Activated CD4-positive, CD25-positive, alpha-beta regulatory T cell (primary cell): ENCODE measurements at regions not wholly inside any gene's neighbourhood (a gene's known extent, or its start where the extent isn't known, plus 50 kb on each side); places are given as distances from the start of the nearest gene placed in this dataset.

Experiments used
- DNase-seq, 4 experiments: peaks; one replicate each; lab custom pipeline; 2025; lab: John Stamatoyannopoulos, UW

DNA sequence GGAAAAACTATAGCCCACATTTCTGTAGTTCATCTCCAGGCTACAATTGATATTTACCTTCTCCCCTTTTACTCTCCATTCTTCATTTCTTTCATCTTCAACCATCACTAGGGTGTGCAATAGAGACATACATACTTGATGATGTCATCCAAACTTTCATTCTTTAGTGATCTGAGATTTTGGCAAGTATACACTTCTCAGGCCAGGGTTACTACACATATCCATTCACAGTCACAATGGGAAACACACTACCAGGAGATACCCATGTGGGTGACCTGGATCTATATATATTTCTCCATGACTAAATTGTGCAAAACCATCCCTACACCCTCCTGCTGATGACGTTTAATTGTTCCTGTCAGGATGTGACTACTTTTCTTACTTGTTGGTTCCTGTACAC, 769.5 kb upstream of the DPPA4 start:
- DNase-seq: no peak

DNA sequence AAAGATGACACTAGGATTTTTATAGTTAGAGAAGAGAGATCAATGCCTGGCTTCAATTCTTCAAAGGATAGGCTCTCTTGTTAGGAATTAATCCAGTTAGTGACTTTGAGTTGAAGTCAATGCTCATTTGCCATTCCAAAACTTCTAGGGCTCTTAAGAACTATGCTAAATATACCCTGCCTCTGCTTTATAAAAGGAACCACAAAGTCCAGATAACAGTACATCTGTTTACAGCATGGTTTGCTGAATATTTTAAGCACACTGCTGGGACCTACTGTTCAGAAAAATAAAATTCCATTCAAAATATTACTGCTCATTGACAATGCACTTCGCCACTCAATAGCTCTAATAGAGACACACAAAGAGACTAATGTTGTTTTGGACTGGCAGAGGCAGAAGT, 786.6 kb upstream of the DPPA4 start:
- DNase-seq: no peak

DNA sequence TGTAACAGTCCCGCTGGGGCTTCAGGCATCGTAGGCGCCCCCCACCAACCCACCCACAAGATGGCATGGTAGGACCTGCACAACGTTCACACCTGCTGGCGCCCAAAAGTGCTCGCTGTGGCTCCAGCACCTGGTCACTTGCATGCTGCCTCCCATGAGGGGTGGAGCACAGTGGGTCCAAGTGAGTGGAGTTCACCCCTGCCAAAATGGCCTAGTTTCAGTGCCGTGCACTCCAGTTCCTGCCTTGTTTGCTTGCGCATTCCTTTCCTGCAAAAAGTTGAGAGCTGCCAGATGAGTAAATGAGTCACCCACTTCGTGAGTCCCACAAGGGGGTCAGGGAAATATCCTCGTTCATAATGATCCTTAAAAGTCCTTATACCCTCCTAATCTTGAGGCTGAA, 788.7 kb upstream of the DPPA4 start:
- DNase-seq: no peak

DNA sequence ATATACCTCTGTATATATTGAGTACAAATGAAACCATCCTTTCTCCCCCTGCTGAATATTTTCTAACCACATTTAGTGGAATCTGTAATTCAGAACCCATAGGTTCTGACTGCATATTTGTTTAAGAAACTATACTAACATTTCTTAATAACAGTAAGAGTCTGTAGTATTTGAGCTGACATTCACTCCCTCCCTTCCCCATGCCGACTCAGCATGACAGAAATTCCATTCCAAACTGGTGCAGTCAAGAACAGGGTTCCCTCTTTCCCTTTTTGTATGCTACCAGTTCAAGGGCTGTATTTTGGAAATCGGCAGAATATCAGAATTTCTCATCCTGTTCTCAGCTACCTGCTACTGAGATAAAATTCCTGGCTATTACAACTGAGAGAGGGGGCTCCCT, 796.6 kb upstream of the DPPA4 start:
- no peak for DNase-seq

DNA sequence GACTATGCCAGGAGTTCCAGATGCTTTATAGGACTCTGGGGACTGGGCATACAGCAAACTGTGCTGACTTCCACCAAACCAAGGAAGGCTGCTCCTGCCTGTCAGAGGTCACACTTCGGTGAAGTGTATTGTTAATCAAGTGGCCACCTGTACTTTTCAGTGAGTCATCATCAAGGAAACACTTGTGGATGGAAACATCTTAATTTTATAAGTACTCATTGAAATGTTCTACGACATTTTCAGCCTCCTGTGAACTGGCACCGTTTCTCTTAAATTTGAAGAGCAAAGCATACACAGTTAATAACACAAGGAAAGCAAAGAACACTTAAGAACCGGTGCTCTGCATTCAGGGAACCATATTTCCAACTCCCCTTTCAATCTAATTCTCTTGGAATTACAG, 801.7 kb upstream of the DPPA4 start:
- DNase-seq: no peak

DNA sequence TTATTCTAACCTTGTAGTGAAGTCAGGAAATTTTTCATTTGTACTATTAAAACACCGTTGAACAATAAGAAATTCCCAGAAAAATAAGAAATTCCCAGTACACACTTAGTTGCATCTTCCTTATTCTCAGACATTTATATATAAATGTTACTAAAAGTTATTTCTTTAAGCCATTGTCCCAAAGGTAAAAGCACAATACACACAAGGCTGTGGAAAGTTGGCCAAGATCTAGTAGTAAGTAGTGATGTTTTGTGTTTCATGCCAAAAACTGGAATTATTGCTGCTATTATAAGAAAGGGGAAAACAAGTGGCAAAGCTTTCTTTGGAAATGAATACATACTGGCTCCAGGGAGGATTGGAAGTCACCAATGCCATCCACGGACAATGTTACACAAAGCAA, 802.5 kb upstream of the DPPA4 start:
- DNase-seq: no peak

DNA sequence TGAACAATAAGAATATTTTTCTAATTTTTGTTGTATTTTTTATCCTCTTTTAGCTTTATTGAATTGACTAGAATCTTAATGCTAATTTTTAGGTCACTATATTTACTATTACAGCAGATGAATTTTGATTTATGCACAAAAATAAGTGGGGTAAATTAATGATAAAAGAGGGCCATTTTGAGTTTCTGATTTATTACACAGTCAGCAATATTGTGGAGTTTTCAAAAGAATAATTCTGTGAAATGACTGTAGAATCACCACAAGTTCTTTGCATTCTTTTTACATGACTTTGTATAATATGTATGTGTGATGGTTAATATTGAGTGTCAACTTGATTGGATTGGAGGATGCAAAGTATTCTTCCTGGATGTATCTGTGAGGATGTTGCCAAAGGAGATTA, 812.4 kb upstream of the DPPA4 start:
- no peak for DNase-seq

DNA sequence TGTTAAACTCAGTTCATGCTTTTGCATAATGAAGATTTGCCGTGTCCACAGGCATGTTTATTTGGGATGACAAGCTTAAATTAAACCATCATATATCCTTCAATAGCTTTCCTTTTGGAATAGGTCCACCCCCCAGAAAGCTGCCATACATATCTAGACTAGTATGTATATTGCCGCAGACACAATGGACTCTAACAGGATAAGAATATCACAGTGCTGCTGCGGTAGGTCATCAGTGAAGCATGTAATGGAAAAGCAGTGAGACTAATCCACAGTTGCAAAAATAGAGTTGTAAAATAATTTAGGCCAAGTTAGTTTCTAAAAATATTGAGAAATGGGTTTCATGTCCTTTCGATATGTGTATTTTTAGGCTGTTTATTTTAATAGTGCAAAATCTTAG, 819.9 kb upstream of the DPPA4 start:
- no peak for DNase-seq

DNA sequence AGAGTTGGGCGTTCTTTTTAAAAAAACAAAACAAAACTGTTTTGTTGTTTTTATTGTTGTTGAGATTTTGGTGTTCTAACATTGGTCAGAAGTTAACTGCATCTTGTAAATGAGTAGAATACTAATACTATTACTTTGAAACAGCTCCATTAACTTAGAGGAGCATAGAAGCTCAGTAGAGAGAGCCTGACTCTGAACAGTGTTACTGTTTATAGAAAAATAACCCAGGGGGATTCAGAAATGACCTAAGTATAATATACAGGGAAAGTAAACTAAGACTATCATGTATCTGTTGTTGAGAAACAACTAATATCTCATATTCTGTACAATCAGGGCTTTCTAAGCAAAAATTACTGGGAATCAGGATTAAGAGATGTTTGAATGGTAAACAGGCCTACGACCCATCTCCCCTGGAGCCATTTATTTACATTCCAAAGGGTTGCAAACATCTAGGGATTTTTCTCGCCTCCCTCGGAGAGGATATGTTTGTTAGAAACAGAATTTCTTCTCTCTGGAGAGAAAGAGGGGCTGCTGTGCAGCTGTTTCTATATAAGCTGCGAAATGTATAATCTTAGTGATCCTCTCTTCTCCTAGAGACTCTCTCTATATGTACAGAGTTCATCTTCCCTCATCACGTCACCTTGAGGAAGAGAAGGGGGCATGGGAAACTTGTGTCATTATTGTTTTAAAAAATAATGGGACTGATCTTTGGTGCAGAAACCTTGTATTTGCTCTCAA, 827.5 kb upstream of the DPPA4 start:
- DNase-seq: no peak

DNA sequence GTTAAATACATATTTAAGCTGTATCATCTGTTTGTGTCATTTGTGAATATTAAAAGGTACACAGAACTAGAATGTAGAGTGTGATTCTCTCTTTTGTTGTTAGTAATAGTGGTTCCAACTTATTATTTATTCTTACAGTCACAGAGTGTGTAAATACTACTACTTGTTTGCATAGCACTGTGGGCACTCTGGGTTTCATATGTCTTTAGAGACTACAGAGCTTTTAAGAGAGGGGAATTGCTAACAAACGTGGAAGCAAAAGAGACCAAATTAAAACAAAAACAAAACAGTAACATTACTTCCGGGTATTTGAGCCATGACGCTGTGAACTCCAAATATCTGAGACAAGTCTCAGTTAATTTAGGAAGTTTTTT, 828.0 kb upstream of the DPPA4 start:
- no peak for DNase-seq

DNA sequence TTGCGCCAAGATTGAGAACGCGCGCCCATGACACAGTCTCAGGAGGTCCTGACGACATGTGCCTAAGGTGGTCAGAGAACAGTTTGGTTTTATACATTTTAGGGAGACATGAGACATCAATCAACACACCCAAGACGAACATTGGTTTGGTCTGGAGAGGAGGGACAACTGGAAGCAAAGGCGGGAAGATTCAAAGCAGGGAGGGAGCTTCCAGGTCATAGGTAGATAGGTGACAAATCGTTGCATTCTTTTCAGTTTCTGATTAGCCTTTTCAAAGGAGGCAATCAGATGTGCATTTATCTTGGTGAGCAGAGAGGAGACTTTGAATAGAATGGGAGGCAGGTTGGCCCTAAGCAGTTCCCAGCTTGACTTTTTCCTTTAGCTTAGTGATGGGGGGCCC, 828.4 kb upstream of the DPPA4 start:
- no peak for DNase-seq

DNA sequence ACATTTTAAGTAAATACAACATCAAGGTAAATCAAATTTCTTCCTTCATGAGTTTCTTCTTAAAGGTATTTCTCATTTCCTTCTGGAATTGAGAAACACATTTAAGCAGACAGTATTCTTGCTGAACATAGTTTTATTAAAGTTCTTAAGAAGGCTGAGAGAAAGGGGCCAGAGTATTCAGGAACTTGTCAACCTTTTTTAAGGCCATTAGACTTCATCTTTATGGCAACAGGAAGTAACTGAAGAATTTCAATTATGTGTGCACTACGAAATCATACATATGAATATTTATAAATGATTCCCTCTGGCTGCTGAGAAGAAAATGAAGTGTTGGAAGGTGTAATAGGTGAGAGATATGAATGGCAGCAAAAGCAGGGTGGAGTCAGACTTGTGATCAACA, 829.4 kb upstream of the DPPA4 start:
- DNase-seq: no peak

DNA sequence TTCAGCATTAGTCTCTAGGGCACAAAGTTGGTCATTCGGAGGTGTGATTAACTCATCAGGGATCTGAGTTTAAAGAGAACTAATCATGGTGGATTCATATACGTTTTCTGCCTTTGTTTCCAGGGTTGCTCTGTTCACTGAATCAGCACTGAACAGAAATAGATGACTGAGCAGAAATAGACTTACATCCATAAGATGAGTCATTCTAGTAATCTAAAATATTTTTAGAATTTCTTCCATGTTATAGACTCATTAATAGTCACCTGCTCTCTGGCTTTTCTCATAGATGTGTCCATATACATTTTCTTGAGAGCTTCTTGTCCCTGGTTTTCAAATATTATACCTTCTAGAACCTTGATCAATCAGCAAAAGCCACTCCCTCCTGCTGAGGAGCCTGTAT, 837.6 kb upstream of the DPPA4 start:
- no peak for DNase-seq

DNA sequence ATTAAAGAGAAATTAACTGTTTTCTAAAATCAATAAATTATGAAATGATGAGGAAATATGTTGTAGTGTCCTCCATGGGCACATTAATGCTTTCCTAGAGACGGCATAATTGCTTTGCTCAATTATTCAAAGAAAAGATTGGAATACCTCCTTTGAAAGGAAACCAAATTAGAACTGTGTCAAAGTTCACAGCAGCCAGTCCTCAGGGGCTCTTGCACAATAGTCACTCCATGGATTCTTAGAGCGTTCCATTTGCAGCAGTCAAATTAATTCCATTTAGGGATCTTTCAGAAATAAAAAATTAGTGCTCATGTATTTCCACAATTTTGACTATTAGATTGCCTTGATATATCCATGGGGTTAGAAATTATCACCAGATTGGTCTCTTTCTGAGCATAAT, 841.6 kb upstream of the DPPA4 start:
- DNase-seq: no peak

DNA sequence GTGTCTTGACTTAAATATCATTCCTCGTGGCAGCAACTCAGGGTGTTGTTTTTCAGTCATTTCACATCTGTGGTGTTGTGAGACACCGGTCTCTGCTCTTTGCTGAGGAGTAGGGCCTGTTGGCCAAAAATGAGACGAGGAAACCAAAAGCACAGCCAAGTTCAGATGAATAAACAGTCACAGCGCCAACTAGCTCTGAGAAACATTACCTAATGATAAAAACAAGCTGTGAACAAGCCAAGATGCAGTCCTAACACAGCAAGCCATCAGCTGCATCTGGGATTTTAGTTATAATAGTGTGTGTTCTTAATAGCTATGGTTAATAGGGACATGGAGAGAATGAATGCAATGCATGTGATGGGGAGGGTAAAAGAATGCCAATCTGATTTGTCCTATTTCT, 843.4 kb upstream of the DPPA4 start:
- DNase-seq: no peak

DNA sequence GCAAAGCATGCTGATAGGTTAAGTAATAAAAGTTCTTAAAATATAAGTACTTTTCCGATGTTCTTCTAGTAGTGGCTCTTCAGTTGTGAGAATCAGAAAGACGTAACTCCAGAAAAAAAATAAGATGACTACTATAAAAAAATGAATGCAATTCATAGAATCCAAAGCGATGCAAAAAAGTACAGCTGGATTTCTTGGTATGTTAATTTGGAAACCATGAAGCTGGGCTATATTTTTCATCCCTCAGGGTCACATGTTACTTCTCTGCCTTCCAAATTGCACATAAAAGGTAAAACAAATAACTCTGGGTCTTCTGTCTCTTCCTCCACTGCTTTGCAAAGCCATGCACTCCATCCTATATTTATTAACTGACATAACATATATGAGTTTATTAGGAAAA, 843.9 kb upstream of the DPPA4 start:
- DNase-seq: no peak

DNA sequence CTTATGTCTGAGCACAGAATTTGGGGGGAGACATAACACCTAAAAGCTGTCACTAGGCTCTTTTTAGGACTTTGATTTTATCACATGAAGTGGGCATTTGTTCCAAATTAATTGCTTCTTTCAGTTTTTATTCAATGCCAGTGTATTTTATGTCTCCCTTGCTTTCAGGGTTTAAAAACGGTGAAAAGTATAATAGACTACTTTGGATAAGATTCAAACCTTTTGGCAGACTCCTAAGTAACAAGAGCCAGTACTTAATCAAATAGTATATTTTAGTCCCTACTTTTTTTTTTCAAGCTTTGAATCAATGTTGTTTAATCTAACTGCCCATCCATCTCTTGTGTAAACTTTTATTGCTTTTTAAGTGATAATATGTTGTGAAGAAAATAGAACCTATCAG, 847.2 kb upstream of the DPPA4 start:
- no peak for DNase-seq

DNA sequence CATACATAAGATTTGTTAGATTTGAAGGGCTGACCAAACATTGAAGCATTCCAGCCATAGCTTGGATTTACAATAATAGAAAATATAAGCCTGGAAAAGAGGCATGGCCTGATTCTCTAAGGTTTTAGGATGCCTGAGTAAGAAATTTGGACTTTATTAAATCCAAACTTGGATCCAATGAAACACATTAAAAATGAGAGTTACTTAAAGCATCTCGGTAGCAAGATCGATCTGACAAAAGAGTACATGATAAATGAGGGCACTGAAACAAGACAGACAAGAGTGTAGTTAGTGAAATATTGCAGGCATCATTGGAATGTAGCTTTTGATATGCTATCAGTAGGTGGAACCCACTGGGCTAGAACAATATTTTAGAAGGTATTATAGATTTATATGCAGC, 855.7 kb upstream of the DPPA4 start:
- no peak for DNase-seq

DNA sequence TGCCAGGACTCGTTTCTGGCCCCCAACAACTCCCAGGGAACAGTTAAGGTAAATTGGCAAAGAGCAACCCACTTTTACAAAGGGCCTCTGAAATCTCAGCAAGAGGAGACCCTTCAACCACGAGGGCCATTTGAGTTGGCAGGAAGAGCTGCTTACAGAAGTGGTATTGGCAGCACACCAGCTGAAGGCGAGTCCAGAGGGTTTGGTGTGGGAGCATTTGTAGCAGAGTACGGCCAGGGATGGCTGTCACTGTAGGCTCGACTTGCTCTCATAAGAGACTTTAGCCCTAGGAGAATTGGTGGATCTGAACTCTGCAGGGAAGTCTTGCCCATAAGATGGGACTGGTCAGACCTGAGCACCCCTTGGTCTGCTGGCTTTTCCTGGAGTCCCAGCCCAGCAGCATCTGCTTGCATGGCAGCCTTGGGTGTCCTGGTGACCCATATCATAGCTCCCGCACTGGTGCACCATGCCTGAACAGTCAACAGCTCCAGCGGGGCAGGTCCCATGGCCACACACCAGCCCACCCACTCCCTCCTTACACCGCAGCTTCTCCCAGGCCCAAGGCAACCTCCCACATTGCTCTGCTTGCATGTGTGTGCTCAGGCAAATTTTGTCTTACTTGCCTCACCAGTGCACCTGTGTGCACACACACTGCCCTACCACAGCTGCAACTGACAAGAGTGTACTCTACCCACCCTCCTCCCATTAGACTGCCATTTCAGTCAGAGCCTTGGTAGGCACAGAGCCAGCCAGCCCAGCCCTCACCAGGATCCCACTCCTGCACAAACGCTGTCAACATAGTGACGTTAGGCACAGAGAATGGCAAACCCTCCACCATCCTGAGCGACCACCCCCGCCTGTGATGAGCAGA, 861.6 kb upstream of the DPPA4 start:
- no peak for DNase-seq

DNA sequence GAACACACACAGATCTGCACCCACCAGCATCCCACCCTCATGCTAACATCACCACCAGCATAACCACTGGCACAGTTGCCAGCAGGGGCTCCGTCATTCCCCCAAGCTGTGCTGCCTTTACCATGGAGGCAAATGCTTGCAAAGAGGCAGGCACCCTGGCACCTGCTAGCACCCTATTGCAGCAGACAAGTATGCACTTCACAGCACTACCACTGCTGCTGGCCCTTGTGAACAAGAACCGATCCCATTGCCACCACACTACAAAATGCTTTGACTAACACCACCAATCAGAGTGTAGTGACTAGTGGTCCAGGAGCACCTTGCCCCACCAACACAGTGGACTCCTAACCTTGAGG, 862.2 kb upstream of the DPPA4 start:
- no peak for DNase-seq

DNA sequence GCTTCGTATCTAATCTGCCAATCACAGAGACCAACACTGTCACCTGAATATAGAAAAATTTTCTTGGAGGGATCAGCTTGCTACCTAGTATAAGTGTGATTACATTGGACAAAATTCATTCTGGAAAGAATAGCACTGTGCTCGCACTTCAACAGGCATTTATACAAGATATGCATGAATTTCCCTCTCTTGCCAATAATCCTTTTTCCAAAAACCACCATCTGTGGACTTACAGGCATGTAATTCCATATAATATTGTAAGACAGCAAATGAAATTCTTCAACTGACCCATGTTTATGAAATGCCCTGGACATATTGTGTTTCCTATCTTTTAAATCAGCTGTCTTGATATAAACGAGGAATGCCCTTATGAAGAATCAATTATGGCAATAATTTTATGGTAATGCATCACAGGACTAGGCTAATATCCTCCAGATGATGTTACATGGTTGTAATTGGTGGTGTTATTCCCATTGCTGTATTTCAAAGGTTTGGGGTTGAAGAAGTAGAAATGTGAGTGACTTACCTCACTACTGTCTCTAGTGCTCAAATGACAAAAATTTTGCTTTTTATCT, 861.4 kb upstream of the NECTIN3 start:
- DNase-seq: no peak

DNA sequence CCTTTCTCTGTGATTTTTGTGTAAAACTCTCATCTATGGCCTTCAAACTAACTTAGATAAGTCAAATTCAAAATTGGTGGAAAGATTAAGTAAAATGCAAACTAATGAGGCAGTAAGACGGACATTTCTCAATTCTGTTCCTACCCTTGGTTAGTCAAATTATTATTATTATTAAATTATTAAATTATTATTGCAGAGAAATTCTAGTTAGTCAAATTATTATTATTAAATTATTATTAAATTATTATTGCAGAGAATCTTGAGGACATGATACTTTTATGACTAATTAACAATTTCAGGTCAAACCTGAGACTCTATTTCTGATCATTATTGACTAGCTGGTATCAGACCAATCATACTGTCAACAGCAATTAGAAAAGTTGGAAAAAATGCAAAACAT, 845.0 kb upstream of the NECTIN3 start:
- DNase-seq: no peak

DNA sequence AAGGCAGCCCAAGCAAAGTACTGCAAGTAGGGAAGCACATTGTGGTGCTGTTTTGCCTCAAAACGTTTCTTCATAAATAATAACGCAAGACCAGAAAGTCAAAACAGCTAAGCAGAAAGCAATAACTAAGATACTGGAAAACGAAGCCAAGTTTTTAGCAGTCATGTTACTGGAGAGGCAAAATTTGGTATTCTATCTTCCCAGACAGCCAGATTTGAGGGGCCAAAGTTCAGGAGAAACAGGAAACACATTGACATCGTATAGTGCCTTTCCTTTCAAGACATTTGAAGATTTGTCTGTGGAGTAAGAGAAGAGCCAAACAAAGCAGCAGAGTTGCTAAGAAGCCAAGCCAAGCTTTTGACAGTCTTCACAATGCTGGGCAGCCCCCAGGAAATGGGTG, 843.6 kb upstream of the NECTIN3 start:
- DNase-seq: no peak

DNA sequence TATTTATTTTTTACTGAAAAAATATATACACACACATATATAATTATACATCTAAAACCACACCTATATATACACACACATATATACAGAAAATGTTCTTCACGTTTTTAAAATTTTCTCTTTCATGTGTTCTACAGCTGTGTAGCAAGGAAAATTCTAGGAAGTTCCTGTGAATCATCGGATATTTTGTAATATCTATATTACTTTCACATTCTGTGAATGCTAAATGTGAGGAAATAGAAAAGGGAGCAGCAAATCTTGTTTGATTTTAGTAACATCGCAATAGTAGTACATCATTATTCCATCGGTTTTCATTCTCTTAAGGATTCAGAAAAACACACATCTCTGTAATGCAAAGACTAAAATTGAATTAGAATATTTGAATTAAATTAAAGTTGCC, 836.8 kb upstream of the NECTIN3 start:
- DNase-seq: no peak
